ENCODE measurements at regions not wholly inside any gene's neighbourhood (a gene's known extent, or its start where the extent isn't known, plus 50 kb on each side); places are given as distances from the start of the nearest gene placed in this dataset.

DNA sequence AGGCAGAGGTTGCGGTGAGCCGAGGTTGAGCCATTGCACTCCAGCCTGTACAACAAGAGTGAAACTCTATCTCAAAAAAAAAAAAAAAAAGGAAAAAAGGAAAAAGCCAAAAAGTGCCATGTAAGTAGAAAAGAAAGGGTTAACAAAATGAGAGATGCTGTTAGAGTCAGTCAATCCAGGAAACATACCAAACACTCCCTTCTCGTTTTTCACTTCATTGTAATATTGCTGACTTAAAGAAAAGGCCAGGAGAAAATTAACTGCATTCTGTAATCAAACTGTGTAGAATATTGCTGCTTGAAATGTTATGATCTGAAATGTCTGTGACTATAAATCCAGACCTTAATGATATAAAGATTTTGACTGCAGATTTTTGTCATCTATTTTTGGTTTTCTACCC, 379.1 kb downstream of the ENC1 start:
- TF ChIP-seq POLR2A (IDR thresholded peaks at IDR 0.05; ENCODE audit: low read depth, low read length) (no peak), POLR2AphosphoS5 (IDR thresholded peaks at IDR 0.05; ENCODE audit: low read depth, low read length) (no peak), POU2F2 (IDR thresholded peaks at IDR 0.05; ENCODE audit: low read depth, low read length) (no peak), TAF1 (IDR thresholded peaks at IDR 0.05; ENCODE audit: low read depth, low read length) (no peak), SPI1 (IDR thresholded peaks at IDR 0.05; ENCODE audit: low read depth, low read length) (no peak)

Measured in GM12891 (cell line).